HG02623 (cell line): ENCODE measurements at regions not wholly inside any gene's neighbourhood (a gene's known extent, or its start where the extent isn't known, plus 50 kb on each side); places are given as distances from the start of the nearest gene placed in this dataset.
"Not testable (repeated sequence)": the region's sequence is repeated elsewhere in the genome, so short reads cannot be mapped to it uniquely, and the experiment has no call there.

Source experiments
- ATAC-seq: cut with Tn5 transposase; IDR thresholded peaks from one replicate; pipeline ENCODE4 v1.9.1; 2021; ENCODE audit warnings: moderate library complexity; ENCODE audit not compliant: unreplicated experiment

GRCh38 chr1:96130432-96130831, 591.2 kb upstream of the PTBP2 start:
- ATAC-seq: no peak

- no peak for ATAC-seq
Measured at GRCh38 chr1:96144636-96145035, 576.9 kb upstream of the PTBP2 start.

- ATAC-seq: no peak
Measured at GRCh38 chr1:96145492-96145891, 576.1 kb upstream of the PTBP2 start.

GRCh38 chr1:96152957-96153356, 568.6 kb upstream of the PTBP2 start:
- not testable (repeated sequence) for ATAC-seq

GRCh38 chr1:96157101-96157500, 564.5 kb upstream of the PTBP2 start:
- ATAC-seq: no peak

GRCh38 chr1:96159379-96159778, 562.2 kb upstream of the PTBP2 start:
- no peak for ATAC-seq

- ATAC-seq: no peak
Measured at GRCh38 chr1:96164053-96164452, 557.5 kb upstream of the PTBP2 start.

- ATAC-seq: no peak
Measured at GRCh38 chr1:96178053-96178452, 543.5 kb upstream of the PTBP2 start.

- ATAC-seq: no peak
Measured at GRCh38 chr1:96183485-96183884, 538.1 kb upstream of the PTBP2 start.

GRCh38 chr1:96183928-96184327, 537.7 kb upstream of the PTBP2 start:
- ATAC-seq: no peak

GRCh38 chr1:96185181-96185580, 536.4 kb upstream of the PTBP2 start:
- no peak for ATAC-seq

- ATAC-seq: no peak
Measured at GRCh38 chr1:96187020-96187419, 534.6 kb upstream of the PTBP2 start.

GRCh38 chr1:96191165-96191564, 530.4 kb upstream of the PTBP2 start:
- ATAC-seq: no peak

- no peak for ATAC-seq
Measured at GRCh38 chr1:96206451-96206850, 515.1 kb upstream of the PTBP2 start.

GRCh38 chr1:96207936-96208335, 513.6 kb upstream of the PTBP2 start:
- ATAC-seq: no peak

GRCh38 chr1:96208428-96208827, 513.2 kb upstream of the PTBP2 start:
- no peak for ATAC-seq

- ATAC-seq: no peak
Measured at GRCh38 chr1:96210054-96210453, 511.5 kb upstream of the PTBP2 start.

GRCh38 chr1:96211202-96211601, 510.4 kb upstream of the PTBP2 start:
- ATAC-seq: no peak

GRCh38 chr1:96214982-96215381, 506.6 kb upstream of the PTBP2 start:
- ATAC-seq: no peak

GRCh38 chr1:96220651-96221050, 500.9 kb upstream of the PTBP2 start:
- no peak for ATAC-seq

- no peak for ATAC-seq
Measured at GRCh38 chr1:96222701-96223100, 498.9 kb upstream of the PTBP2 start.

- not testable (repeated sequence) for ATAC-seq
Measured at GRCh38 chr1:96224229-96224628, 497.4 kb upstream of the PTBP2 start.

GRCh38 chr1:96233422-96233821, 488.2 kb upstream of the PTBP2 start:
- ATAC-seq: no peak

- no peak for ATAC-seq
Measured at GRCh38 chr1:96234299-96234698, 487.3 kb upstream of the PTBP2 start.
